Testis (tissue), 2 donors: ENCODE measurements at regions not wholly inside any gene's neighbourhood (a gene's known extent, or its start where the extent isn't known, plus 50 kb on each side); places are given as distances from the start of the nearest gene placed in this dataset.

Experiments
- DNase-seq: peaks from one replicate; pipeline ENCODE4 v3.0.0-alpha.2; 2019
- H3K27ac ChIP-seq, 2 donors: fragments of 200-600 bp; sonication (generic); one replicate each; pipeline ENCODE4 v1.5.1; 2019
- H3K27me3 ChIP-seq: fragments of 200-600 bp; sonication (generic); one replicate; pipeline ENCODE4 v1.5.1; 2019
- H3K36me3 ChIP-seq: fragments of 200-600 bp; sonication (generic); one replicate; pipeline ENCODE4 v1.5.1; 2017; ENCODE audit warnings: low read depth; ENCODE audit errors: missing control alignments
- H3K4me1 ChIP-seq: fragments of 200-600 bp; sonication (generic); one replicate; pipeline ENCODE4 v1.5.1; 2019
- H3K4me3 ChIP-seq, 2 donors: fragments of 200-600 bp; sonication (generic); one replicate each; pipeline ENCODE4 v1.5.1; 2017 to 2019
- H3K9me3 ChIP-seq: fragments of 200-600 bp; sonication (generic); one replicate; pipeline ENCODE4 v1.5.1; 2017
- CTCF ChIP-seq, 3 experiments: fragments of 450-650 bp in 2 of 3; fragments of 200-600 bp in 1 of 3; sonication (generic) in 1 of 3; IDR thresholded peaks; one replicate each; pipeline ENCODE4 v1.5.1; 2016 to 2019; ENCODE audit warnings: antibody characterized with exemption in 3 of 3, mild to moderate bottlenecking in 2 of 3, moderate library complexity in 1 of 3
- POLR2A ChIP-seq: fragments of 450-650 bp; IDR thresholded peaks from one replicate; pipeline ENCODE4 v1.6.1; 2017; ENCODE audit warnings: antibody characterized with exemption, mild to moderate bottlenecking, moderate library complexity
- WGBS, 2 donors: methylation state at CpG; one replicate each; pipeline ENCODE4 v1.1.5; 2018; 5-methylcytosine and 5-hydroxymethylcytosine counted together
- intact Hi-C: fragments of 100-400 bp; cut with DNase I; formaldehyde crosslinking; loops from one replicate; pipeline ENCODE4 v1.15.1; 2023; ENCODE audit warnings: low total_unique reads

- H3K27me3 ChIP-seq, result no peaks in the 10 kb centered on the region
- DNase-seq, result no peak
- WGBS, 2 donors, result 63 to 67% methylated on average over 3 of the region's 3 CpGs
- H3K4me3 ChIP-seq, result no peak overlapping the region
- no peaks in the 10 kb centered on the region for H3K4me1 ChIP-seq
- TF ChIP-seq CTCF (IDR thresholded peaks at IDR 0.05) (no peak), POLR2A (no peak)
- intact Hi-C loops, result no loop called here
- no peaks in the 10 kb centered on the region for H3K36me3 ChIP-seq
- no peaks in the 10 kb centered on the region for H3K9me3 ChIP-seq
- H3K27ac ChIP-seq, result no peak overlapping the region
These were observed 417.6 kb upstream of the SUCLG2 start for GRCh38 chr3:68072062-68072461.

- intact Hi-C loops, result no loop called here
These were observed 415.8 kb upstream of the SUCLG2 start for GRCh38 chr3:68070186-68070585.

GRCh38 chr3:68067314-68067713, 412.9 kb upstream of the SUCLG2 start:
- no peaks in the 10 kb centered on the region for H3K27me3 ChIP-seq
- H3K27ac ChIP-seq, result no peak overlapping the region
- H3K36me3 ChIP-seq, result no peaks in the 10 kb centered on the region
- H3K4me1 ChIP-seq, result no peaks in the 10 kb centered on the region
- no peak for DNase-seq
- no peak for TF ChIP-seq CTCF (IDR thresholded peaks at IDR 0.05)
- no peak for TF ChIP-seq POLR2A
- H3K9me3 ChIP-seq, result no peaks in the 10 kb centered on the region
- intact Hi-C loops, result no loop called here
- H3K4me3 ChIP-seq, result no peak overlapping the region
- WGBS, 2 donors, result 87 to 91% methylated on average over 1 of the region's 1 CpG

More at GRCh38 chr3:68070186-68070585, 415.8 kb upstream of the SUCLG2 start:
- no peak overlapping the region for H3K27ac ChIP-seq
- DNase-seq, result no peak
- no peak for TF ChIP-seq POLR2A
- TF ChIP-seq CTCF (IDR thresholded peaks at IDR 0.05), result no peak
- H3K9me3 ChIP-seq, result no peaks in the 10 kb centered on the region
- H3K4me1 ChIP-seq, result no peaks in the 10 kb centered on the region
- no peaks in the 10 kb centered on the region for H3K27me3 ChIP-seq
- no peaks in the 10 kb centered on the region for H3K36me3 ChIP-seq
- 93% methylated on average over 2 of the region's 2 CpGs; no CpG with 5 or more reads in 1 of the 2 donors for WGBS, 2 donors
- H3K4me3 ChIP-seq, result no peak overlapping the region

- 69% methylated on average over 5 of the region's 5 CpGs for WGBS, 2 donors
These were observed 408.5 kb upstream of the SUCLG2 start for GRCh38 chr3:68062926-68063325.

More at GRCh38 chr3:68062926-68063325, 408.5 kb upstream of the SUCLG2 start:
- Histone ChIP-seq H3K27ac (no peak overlapping the region), H3K36me3 (no peaks in the 10 kb centered on the region), H3K4me1 (no peaks in the 10 kb centered on the region), H3K9me3 (no peaks in the 10 kb centered on the region), H3K27me3 (no peaks in the 10 kb centered on the region), H3K4me3 (no peak overlapping the region)
- TF ChIP-seq CTCF (IDR thresholded peaks at IDR 0.05) (no peak), POLR2A (no peak)
- intact Hi-C loops, result no loop called here
- DNase-seq, result no peak
